HT1080 (cell line): ENCODE measurements at regions not wholly inside any gene's neighbourhood (a gene's known extent, or its start where the extent isn't known, plus 50 kb on each side); places are given as distances from the start of the nearest gene placed in this dataset. TPM values are rescaled to one million over a fixed set of nuclear protein-coding genes. Genes with fewer than 3 reads are reported as not detected.

Experiments
- DNase-seq: peaks from one replicate; pipeline ENCODE4 v3.0.0-alpha.2; 2015; ENCODE audit warnings: low read depth
- small RNA-seq: library from RNA; depleted of rRNA; stranded (forward); fragments of <200 nt; gene quantifications from one replicate; pipeline ENCODE3, GENCODE V24; 2014

GRCh38 chr12:23446746-23447145 is 502.7 kb downstream of the SOX5 start:
- no peak for DNase-seq

DNA sequence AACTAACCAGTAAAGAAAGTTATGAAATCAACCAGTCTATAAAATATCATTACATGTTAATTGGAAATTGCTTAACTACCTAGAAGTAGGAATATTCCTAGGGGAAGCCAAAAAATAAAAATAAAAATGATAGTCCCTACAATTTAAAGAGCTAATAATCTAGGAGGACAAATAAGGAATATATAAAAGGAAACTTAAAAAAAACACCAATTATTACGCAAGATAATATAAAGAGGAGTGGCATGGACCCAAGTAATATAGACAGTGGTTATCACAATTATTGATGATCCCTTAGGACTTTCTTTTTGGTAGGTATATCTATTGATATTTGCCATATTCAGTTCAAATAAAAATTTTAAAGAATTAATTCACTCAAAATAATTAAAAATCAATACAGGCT is 498.7 kb downstream of the SOX5 start:
- DNase-seq = no peak

GRCh38 chr12:23455283-23455682 is 494.2 kb downstream of the SOX5 start:
- DNase-seq = no peak

- DNase-seq = no peak
These were observed 490.8 kb downstream of the SOX5 start for GRCh38 chr12:23458640-23459039.

DNA sequence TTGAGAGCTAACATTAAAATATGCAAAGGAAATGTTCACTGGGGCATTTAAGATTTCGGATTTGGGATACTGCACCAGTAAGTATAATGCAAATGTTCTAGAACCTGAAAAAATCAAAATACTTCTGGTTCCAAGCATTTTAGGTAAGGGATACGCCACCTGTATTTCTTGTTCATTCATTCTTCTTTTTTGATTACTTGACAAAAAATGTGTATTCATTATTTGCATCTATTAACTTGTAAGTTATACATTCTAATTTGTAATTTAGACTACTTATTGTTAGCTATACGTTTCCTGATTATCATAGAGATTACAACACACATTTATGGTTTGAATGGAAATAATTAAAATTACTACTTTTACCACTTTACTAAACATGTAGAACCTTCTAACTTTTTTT is 486.9 kb downstream of the SOX5 start:
- no peak for DNase-seq

GRCh38 chr12:23463172-23463571 is 486.3 kb downstream of the SOX5 start:
- no peak for DNase-seq

- DNase-seq = no peak
These were observed 485.1 kb downstream of the SOX5 start for GRCh38 chr12:23464241-23464812.

DNA sequence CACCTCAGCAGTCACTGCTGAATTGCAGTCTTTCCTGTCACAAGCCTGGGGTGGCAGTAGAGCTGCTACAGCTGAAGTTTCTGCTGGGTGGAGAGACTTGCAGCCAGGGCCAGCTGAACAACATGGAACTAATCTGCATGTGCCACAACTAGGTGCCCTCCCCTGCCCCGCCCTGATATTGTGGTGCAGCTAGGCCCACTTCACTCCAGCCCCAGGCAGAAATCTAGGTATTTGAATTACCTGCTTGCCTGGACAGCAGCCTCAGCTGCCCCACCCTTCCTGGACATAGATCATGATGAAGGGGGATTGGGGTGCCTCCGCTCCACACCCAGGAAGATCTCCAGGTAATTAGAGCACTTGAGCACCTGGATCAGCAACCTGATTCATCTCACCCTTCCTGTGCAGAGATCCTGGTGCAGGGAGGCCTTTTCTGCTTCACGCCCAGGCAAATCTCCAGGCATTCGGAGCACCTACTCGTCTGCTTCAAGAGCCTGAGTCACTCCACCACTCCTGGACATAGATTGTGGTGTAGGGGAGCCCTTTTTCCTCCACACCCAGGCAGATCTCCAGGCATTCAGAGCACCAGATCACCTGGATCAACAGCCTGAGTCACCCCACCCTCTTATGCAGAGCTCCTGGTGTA is 477.0 kb downstream of the SOX5 start:
- DNase-seq = no peak

- DNase-seq = no peak
These were observed 476.4 kb downstream of the SOX5 start for GRCh38 chr12:23473071-23473470.

DNA sequence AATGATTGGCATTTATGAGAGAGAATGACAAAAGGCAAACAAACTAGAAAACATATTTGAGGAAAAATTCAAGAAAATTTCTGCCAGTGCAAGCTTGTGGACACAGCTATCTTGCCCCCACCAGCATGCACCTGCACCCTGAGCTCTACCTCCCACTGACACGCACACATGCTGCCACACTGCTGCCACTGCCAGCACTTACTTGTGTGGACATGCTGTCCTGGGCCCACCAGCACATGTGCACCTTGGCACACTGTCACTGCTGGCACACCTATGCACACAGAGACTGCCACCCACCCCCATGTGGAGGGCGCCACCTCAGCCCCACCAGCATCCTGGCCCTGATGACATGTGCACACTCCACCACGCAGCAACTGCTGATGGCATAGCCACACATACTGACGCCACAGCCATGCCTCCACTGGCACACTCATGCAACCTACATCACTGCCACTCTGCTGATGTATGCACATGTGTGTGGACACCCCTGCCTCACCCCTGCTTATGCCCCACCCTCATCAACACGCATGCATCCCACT is 475.0 kb downstream of the SOX5 start:
- no peak for DNase-seq

Small RNAs in the stretch of these regions (small RNA-seq; reads per million reads assigned to genes)
- not detected for gene AC087258.2
